Muscle of arm (tissue), 1 donor: ENCODE measurements at regions not wholly inside any gene's neighbourhood (a gene's known extent, or its start where the extent isn't known, plus 50 kb on each side); places are given as distances from the start of the nearest gene placed in this dataset.
A peak's percentile ranks its signal among the peaks of the same experiment; 100 is the strongest.

Experiments used
- DNase-seq: peaks from one replicate; pipeline ENCODE4 v3.0.0-alpha.2; 2013

DNA sequence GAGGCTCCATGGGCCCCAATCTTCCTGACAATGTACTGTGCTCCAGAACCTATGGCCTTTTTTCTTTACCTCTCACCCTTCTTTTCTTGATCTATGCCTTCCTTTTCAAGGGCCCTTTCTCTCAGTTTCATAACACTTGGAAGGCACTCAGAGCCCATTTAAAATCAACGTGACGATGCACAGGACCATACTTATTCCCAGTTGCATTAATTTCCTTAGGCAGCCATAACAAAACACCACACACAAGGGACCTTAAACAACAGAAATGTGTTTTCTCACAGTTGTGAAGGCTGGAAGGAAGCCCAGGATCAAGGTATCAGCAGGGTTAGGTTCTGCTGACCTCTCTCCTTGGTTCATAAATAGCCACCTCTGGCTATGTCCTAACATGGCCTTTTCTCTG lies 414.0 kb upstream of the TNP1 start:
- DNase-seq, result no peak

DNA sequence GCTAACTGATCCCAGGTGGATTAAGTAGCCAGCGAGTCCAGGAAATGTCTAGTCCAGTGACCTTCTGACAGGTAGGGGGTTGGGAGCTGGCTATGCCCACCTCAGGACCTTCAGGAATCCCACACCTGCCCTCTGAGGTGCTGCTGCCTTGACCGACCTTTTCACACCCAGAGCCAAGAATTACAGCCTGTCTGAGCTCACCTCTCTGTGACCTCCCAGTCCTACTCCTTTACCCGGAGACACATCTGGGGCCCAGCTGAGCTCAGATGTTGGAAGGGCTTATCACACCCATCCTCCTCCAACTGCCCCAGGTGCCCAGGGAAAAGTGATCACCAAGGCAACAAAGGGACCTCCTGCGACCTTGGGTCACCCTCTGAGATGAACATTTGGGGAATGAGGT lies 413.3 kb upstream of the TNP1 start:
- DNase-seq, result no peak

DNA sequence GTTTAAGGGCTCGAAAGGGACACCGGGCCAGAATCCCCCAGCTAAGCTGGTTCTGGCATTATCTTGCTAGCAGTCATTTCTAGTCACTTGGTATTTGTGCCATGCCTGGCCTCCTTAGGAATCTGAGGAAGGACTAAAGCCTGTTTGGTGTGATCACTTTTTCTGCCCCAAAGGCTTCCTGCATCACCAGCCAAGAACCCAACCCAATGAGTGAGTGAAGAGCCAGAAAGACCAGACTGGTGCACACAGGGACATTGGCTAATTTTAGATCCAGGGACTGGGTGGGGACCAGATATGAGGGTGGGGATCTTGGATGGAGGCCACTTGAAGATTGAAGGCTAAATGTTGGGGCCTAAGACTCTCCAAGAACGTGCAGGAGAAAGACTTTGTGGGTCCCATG lies 411.9 kb upstream of the TNP1 start:
- no peak for DNase-seq

DNA sequence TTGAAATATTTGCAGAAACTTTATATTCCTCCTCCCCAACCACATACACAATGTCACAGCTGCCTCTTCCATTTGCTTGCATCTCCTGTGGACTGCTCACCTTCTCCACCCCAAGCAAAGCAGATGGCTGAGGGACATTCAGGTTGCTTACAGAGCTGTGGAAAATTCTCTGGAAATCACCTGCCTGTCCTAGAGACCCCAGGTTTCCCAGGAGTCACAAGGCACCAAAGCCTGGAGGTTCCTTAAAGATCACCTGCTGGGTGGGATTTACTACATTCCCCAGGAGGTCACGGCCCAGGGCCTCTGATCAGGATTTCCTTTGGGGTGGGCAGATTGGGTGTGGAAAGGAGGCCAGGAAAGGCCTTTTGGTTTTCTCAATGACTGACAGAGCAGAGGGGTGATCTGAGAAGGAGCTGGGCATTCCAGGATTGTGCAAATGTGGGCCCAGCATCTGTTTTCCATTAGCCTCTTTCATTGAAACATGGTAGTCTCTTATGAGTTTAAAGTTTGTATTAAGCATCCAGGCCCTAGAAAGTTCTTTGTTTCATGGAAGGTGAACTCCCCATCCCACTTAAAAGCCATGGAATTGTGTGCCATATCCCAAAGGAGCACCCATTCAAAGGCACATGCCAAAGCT lies 410.7 kb upstream of the TNP1 start:
- no peak for DNase-seq

DNA sequence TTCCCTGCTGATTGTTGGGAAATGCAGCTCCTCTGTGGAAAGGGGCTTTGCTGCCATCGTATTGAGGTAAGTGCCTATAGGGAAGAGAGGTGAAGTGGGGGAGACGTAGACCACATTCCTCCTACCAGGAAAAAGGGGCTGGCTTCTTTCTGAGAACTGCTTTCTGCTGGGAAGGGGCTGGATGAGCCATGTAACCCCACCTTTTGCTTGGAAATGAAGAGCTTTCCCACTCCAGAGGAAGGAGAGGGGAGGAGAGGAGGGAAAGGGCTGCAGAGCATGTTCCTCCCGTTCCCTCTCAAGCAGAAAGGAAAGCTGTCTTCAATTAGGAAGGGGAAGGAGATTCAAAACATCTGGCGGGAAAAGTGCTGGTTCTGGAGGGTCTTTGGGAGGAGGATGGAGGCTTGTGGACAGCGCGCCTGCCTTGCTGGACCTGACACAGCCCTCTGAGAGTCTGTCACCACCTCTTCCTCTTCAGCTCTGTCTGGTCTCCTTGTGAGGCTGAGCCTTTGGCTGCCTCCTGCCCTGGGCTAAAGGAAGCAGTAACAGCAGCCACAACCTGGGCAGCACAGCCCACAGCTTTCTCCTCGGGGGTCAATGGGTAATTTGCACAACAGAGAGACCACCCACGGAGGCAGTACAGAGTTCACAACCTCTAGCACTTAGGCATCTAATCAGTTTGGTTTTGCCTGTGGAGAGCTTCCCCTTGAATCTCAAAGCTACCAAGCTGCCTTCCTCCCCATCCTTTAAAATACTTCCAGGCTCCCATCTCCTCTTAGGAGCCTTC lies 410.0 kb upstream of the TNP1 start:
- no peak for DNase-seq

DNA sequence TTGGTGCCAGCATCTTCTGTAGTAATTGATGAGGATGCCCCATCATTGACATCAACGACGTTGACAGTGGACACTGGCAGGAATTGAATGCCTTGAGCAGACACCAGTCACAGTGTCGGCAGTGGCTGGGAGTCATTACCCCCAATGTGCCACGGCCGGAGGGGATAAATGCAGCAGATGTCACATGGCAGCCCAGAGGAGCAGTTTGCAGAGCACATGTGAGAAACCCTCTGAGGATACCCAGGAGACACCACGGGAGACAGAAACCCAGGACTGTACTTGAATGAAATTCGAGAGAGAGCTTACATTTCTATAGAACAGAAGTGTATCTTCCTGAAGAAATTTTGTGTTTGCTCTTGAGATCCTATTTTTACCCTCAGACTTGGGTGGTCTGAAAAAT lies 409.1 kb upstream of the TNP1 start:
- no peak for DNase-seq

DNA sequence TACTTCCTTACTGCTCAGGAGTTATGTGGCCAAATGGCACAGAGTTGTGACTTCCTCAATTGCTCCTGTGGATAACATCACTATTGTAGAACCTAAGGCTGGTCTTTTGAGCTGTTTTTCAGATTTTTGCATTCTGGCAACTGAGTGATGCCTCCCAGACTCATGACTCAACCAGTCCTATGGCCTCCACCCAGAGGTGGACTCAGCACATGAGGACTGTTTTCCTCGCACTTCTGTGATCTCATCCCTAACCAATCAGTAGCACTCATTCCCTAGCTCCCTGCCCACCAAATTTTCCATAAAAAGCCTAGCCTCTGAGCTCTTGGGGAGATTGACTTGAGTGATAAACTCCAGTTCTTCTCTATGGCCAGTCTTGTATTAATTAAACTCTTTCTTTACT lies 407.9 kb upstream of the TNP1 start:
- DNase-seq, result no peak

DNA sequence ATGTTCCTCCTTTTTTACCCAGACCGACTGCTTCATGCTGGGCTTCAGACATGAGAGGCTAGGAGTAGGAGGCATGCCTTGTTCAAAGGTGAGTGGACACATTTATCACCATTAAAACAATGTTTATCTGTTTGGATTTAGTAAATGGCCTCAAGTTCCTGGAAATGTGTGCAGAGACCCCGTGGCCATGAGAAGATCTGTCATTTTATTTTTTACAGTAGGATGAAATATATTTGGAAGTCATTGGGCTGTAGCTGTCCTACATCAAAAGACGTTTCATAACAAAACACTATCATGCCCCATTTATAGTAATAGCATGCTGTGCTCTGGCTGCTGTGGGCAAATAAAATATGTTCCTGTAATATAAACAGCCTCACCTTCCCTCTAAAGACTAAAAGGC lies 403.9 kb upstream of the TNP1 start:
- no peak for DNase-seq

DNA sequence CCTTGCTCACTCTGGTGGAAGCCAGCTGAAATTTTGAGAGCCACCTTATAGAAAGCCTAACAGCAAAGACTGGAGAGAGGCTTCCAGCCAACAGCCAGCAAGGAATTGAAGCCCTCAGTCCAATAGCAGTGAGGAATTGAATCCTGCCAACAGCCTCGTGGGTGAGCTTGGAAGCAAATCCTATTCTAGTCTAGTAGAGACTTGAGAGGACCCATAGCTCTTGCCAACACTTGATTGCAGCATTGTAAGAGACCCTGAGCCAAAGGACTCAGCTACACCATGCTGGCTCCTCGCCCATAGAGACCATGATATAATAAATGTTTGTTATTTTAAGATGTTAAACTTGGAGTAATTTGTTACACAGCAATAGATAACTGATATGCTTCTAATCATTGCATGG lies 403.0 kb upstream of the TNP1 start:
- DNase-seq, result no peak

DNA sequence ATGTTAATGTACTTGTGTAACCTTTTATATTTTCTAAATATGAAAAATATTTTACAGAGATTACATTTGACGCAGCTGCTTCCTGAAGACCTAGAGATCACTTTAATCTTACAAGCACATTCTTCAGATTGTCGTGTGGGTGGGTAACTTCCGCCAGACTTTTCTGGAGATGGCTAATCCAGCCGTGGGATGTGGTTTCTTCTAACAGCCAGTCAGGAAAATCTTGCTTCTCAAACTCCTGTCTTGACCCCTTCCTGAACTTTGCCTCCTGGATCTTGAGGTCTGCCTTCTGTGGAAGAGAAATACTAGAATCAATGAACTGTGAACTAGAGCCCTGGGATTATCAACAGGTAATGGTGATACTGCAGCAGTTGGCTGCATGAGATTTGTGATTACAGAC lies 401.6 kb upstream of the TNP1 start:
- no peak for DNase-seq

DNA sequence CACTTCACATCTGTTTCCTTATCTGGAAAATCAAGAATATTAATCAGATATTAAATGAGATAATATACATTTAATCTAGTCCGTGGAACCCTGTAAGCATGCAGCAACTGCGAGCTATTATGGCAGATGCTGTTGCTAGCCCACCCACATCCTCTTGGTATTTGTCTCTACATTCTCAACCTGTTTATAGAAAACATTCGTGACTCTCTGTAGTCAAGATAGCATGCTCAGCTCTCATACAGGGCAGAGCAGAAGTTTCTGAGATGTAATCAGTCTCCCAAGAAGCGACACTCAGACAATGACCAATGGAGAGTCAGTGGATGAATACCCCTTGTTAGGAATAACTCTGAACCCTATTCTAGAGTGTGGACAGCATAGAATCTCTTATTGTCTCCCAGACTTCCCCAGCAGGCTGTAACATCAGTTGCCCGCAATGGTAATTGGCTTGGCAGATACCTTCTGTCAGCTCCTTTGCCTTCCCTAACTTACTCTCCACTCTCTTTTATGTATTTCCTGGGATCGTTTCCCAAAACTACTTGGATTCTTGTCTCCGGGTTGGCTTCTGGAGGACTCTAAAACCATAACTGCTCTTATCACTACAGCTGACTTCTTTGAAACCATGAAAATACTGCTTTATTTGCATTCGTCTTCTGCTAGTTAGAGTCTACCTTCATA lies 400.7 kb upstream of the TNP1 start:
- no peak for DNase-seq

DNA sequence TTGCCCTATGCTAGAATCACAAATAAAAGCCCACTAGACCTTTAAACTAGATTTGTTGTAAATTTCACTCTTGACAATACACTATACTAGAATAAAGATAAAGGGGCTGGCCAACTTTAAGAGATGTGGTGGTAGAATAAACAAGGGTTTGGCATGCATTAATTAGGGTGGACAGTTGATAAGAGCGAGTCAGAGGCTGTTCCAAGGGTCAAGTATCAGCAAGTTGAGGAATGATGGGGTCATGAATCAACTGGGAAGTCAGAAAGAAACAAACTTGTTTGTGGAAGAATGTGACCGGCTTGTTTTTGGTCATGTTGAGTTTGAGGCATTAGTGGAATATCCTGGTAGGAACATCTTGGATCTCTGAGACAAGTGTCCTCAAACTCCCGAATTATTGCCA lies 398.3 kb upstream of the TNP1 start:
- DNase-seq, result no peak

DNA sequence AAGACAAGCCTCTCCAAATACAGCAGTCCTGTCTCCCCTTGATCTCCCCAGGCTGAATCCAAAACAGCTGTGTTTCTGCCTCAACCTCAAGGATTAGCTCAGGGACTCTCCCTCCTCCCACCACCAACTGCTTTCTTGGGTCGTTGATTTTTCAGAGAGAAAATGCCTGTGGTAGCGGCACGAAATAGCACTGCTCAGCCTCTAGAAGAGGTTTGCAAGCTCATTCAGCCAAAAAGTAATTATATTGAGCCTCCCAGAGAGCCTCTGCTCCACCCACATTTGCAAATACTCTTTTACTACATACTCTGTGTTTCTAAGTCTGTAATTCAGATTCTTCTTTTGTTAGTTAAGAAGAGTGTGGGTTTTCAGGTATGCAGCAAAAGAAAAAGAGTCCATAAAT lies 396.4 kb upstream of the TNP1 start:
- no peak for DNase-seq

DNA sequence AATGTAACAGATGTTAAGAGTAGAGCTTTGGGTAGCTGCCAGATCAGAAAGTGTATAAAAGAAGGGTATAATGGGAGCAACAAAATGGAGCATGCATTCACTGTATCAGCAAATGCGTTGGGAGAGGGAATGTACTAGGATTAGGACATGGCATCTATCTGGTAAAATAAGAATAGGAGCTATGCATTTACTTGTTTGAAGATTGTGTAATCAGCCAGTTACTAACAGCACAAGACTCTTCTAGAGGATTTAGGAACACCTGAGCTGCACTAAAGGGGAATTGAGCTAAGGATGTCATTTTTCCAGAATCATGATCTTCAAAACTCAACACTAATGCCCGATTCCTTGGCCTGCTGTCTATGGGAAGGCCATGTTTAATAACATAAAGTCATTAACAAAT lies 394.2 kb upstream of the TNP1 start:
- no peak for DNase-seq

DNA sequence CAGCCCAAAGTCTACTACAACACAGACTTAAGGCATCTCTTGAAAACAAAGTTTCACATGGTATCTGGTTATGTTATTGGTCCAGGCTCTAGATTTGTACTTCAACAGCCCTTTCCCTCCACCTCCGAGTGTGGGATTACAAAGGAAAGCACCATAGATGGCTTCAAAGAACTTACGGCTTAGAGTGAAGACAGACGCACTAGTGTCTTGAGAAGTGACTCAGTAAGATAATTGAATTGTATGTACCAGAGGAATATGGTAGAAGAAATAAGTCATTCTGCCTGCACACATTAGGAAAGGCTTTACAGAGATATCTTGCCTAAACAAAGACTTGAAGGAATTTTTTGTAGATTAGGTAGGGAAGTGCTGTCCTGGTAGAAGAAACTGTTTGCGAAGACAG lies 392.3 kb upstream of the TNP1 start:
- DNase-seq, result no peak

DNA sequence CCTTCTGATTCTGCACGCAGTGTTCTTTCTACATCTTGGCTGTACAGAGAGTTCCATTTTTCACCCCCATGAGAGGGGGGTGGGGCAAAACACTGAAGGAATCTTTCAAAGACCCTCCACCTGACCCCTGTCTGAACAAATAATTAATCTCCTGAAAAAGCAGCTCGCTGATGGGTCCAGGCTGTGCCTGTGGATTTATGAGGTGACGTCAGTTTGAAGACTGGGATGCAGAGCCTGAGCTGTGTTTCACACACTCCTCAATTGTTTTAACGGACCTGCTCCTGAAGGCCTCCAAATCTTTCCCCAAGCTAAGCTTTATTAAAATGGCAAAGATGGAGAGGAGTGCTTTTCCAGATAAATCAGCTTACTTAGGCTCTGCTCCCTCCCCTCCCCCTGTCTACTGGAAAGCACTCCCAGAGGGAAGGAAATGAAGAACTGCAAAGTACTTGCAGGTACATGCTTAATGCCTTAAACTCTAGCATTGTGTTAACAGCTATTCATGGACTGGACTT lies 390.2 kb upstream of the TNP1 start:
- peak; percentile 83 for DNase-seq

DNA sequence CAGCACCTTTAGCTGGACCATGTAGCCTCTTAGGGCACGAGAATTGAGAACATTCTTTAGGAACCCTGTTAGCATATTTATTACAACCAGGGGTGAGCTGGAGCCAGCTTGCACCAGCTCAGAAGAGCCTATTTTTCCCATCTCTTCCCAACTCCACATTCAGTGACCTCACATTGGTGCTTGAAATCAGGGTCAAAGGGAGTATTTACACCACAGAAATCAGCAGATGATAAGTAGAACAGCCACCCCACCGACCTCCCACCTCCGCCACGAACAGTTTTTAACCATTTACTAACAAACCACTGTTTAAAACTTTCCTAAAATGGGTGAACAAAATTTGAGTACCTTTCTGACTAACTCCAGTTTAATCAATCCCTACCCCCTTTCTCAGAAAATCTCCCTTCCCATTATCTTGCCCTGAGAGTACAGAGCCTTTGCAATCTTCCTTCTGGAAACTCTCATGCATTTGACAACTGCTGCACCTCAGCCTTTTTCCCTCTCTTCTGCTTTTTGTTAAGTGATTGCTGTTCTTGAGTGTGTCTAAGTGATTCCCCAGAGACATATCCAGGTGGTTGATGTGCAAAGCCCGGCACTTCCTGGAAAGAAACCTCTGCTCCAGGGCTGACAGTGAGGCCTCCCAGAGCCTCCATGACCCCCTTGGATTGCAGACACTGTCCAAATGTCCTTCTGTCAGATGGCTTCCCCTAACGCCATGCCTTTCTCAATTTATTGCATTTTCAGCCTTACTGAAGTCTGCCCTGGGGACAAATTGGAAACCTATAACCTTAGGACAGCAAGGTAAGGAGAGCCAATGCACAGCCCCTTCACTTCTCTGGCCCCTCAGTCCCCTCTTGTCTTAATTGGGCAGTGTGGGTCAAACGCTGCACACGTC lies 389.5 kb upstream of the TNP1 start:
- no peak for DNase-seq

DNA sequence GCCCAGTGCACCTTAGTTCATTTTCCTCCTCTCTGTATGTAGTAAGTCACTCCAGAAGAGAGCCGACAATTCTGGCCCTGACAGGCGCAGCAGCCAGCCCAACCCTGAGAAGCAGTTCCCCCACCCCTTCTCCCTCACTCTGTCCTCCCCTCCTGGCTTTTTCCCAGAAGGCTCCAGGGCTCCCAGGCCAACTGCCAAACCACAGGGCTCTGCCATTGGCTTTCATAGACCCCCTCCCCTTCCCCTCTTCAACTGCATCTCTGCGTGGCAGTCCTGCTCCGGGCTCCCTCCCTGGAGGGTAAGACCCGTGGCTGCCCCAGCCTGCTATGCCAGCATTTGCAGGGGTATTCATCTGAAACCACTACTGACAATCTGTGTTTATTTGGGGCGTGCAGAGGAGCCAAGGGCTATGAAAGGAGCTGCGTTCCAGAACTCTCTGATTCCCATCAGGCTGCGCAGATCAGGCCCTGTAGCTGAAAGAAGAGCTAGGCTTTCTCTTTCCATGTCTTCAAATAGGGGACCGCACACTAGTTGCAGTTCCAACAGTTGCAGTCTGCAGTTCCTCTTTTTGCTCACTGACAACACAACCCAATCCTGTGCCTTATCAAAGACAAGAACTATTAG lies 388.6 kb upstream of the TNP1 start:
- DNase-seq, result peak; percentile 92

DNA sequence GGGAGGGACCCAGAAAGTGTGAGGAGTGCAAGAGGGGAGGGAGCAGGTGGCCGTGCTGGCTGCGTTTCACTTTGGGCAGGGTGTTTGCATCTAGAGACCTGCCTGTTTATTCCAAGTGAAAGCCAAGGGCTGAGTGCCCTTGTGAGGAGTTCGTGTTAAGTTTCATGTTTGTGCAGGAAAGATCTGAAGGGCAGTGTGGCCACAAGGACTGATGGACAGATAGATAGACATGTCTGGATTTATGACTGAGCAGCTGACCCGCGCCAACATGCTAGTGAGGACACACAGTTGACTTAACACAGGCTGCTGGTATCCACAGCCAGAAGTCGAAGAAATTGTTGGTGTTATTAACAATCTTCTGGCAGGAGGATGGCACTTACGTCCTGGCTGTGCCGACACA lies 387.6 kb upstream of the TNP1 start:
- peak; percentile 31 for DNase-seq

DNA sequence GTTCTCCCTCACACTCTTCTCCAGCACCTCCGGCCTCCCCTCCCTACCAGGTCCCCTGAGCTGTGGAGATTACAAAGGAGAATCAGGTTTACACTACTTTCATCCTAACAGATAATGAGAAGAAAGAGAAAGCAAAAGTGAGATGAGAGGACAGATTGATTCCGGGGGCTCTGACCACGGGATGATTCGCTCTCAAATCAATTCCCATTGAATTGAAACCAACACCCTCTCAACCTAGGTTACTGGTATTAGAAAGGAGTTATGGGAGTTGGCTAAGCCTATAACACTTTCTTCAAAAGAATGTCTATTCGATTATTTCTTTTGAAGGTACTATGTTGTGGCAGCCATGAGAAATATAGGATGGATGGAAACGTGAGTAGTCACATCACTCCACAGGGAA lies 386.2 kb upstream of the TNP1 start:
- DNase-seq, result no peak

DNA sequence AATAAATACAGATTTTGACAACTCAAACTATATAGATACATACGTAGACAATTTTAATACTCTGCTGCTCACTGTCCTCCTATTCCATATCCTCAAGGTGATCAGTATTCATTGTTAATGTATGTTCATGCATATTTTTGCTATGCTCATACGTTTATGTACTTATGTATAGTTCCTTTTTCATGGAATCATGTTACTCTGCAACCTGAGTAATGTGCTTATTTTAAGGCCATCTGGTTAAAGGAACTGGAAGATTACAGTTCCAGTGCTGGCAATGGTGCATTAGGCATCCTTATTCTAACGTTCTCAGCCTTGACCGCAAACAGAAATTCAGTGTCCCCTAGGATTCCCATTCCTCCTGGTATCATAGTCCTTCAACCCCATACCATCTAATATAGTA lies 385.0 kb upstream of the TNP1 start:
- DNase-seq, result no peak

DNA sequence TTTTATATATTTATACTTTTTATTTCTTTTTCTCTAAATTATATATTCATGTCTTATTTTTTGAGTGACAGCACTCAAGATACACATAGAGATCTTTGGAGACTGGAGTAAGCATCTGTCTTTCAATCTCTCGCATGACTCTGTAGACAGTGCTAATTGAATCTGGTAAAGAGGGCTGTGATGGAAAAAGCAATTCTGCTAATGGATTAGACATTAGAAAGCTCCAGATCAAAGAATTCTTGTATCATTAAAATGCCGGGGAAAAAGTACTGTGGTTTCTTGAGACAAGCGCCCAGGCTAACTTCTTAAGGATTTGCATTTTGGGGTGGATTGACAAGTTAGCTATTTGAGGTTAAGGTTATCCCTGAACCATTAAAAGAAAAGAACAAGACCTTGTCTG lies 383.1 kb upstream of the TNP1 start:
- no peak for DNase-seq
